Activated CD8-positive, alpha-beta memory T cell treated with anti-CD3 and anti-CD28 coated beads, Interleukin-2, amount 10 ng/mL, durations not matched to agents 7 days and 5 days (primary cell): ENCODE measurements at regions not wholly inside any gene's neighbourhood (a gene's known extent, or its start where the extent isn't known, plus 50 kb on each side); places are given as distances from the start of the nearest gene placed in this dataset.

Experiments
- ATAC-seq: fragments of 150-1000 bp; cut with Tn5 transposase; one replicate; pipeline ENCODE4 v1.10.0; 2021; ENCODE audit warnings: moderate library complexity
- CTCF ChIA-PET: fragments of 350-600 bp; sonication (Branson Sonifier 250); formaldehyde crosslinking; loops from one replicate; lab custom pipeline; 2021; ENCODE audit warnings: antibody characterized with exemption; lab: Charles Lee
- DNase-seq: peaks from one replicate; pipeline ENCODE4 v3.0.0-alpha.2; 2020
- H3K27ac Mint-ChIP-seq: one replicate; pipeline ENCODE4 v1.8.0; 2021; ENCODE audit warnings: mild to moderate bottlenecking, mixed read lengths
- H3K27me3 Mint-ChIP-seq: one replicate; pipeline ENCODE4 v1.8.0; 2021; ENCODE audit warnings: mixed read lengths
- H3K36me3 Mint-ChIP-seq: one replicate; pipeline ENCODE4 v1.8.0; 2021; ENCODE audit warnings: mild to moderate bottlenecking, mixed read lengths
- H3K4me1 Mint-ChIP-seq: one replicate; pipeline ENCODE4 v1.8.0; 2021; ENCODE audit warnings: mixed read lengths
- H3K4me3 Mint-ChIP-seq: one replicate; pipeline ENCODE4 v1.8.0; 2021; ENCODE audit warnings: mild to moderate bottlenecking, moderate library complexity, mixed read lengths
- H3K9me3 Mint-ChIP-seq: one replicate; pipeline ENCODE4 v1.8.0; 2022; ENCODE audit warnings: low read depth, mixed read lengths

DNA sequence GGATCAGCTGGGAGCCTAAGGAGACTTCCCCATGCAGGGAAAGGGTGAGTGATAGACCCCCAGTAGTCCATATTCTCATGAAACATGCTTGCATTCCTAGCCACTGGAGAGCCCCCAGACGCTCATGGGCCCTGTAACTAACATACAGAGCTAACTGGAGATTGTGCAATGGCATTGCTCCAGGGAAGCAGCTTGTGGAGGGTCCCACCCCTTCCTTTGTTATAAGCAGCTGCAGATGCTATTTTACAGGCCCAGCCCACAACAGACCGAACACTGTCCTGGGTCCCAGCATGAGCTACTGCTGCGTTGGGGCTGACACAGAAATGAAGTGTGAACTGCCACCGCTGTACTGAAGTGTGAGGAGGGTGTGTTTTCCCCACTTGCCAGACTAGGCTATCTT, 1465.7 kb upstream of the DIAPH2 start:
- H3K9me3 Mint-ChIP-seq: no peaks in the 10 kb centered on the region
- H3K27me3 Mint-ChIP-seq: no peaks in the 10 kb centered on the region
- ATAC-seq: no peak
- H3K36me3 Mint-ChIP-seq: no peaks in the 10 kb centered on the region
- CTCF ChIA-PET: no interaction called here
- no peak overlapping the region for H3K4me3 Mint-ChIP-seq
- no peak overlapping the region for H3K27ac Mint-ChIP-seq
- no peaks in the 10 kb centered on the region for H3K4me1 Mint-ChIP-seq
- no peak for DNase-seq

GRCh38 chrX:95248386-95248785, 1436.3 kb upstream of the DIAPH2 start:
- H3K4me3 Mint-ChIP-seq: no peak overlapping the region
- ATAC-seq (no peak), DNase-seq (no peak)
- H3K27me3 Mint-ChIP-seq: no peaks in the 10 kb centered on the region
- no peaks in the 10 kb centered on the region for H3K4me1 Mint-ChIP-seq
- peaks cover 3% of the 10 kb centered on the region for H3K9me3 Mint-ChIP-seq
- no peaks in the 10 kb centered on the region for H3K36me3 Mint-ChIP-seq
- H3K27ac Mint-ChIP-seq: no peak overlapping the region
- CTCF ChIA-PET: no interaction called here

GRCh38 chrX:95290455-95290854, 1394.2 kb upstream of the DIAPH2 start:
- Mint-ChIP-seq H3K4me3 (no peak overlapping the region), H3K27me3 (no peaks in the 10 kb centered on the region), H3K27ac (no peak overlapping the region), H3K4me1 (no peaks in the 10 kb centered on the region), H3K36me3 (no peaks in the 10 kb centered on the region), H3K9me3 (peaks cover 3% of the 10 kb centered on the region)
- CTCF ChIA-PET: no interaction called here
- no peak for DNase-seq
- no peak for ATAC-seq

GRCh38 chrX:95291561-95291960, 1393.1 kb upstream of the DIAPH2 start:
- Mint-ChIP-seq H3K36me3 (no peaks in the 10 kb centered on the region), H3K27me3 (no peaks in the 10 kb centered on the region), H3K4me3 (no peak overlapping the region), H3K4me1 (no peaks in the 10 kb centered on the region), H3K27ac (no peak overlapping the region), H3K9me3 (peaks cover 3% of the 10 kb centered on the region)
- CTCF ChIA-PET: no interaction called here
- no peak for ATAC-seq
- DNase-seq: no peak

- no peak overlapping the region for H3K27ac Mint-ChIP-seq
- no peaks in the 10 kb centered on the region for H3K9me3 Mint-ChIP-seq
- H3K27me3 Mint-ChIP-seq: no peaks in the 10 kb centered on the region
- ATAC-seq: no peak
- H3K36me3 Mint-ChIP-seq: no peaks in the 10 kb centered on the region
- DNase-seq: no peak
- H3K4me3 Mint-ChIP-seq: no peak overlapping the region
- CTCF ChIA-PET: no interaction called here
- H3K4me1 Mint-ChIP-seq: no peaks in the 10 kb centered on the region
Observed at GRCh38 chrX:95318882-95319281, 1365.8 kb upstream of the DIAPH2 start.

GRCh38 chrX:95325185-95325584, 1359.5 kb upstream of the DIAPH2 start:
- no peaks in the 10 kb centered on the region for H3K4me1 Mint-ChIP-seq
- no peak overlapping the region for H3K27ac Mint-ChIP-seq
- no peaks in the 10 kb centered on the region for H3K27me3 Mint-ChIP-seq

GRCh38 chrX:95330292-95330691, 1354.3 kb upstream of the DIAPH2 start:
- Mint-ChIP-seq H3K27me3 (no peaks in the 10 kb centered on the region), H3K9me3 (no peaks in the 10 kb centered on the region), H3K36me3 (no peaks in the 10 kb centered on the region), H3K4me1 (no peaks in the 10 kb centered on the region), H3K27ac (no peak overlapping the region), H3K4me3 (no peak overlapping the region)
- CTCF ChIA-PET: no interaction called here
- DNase-seq (no peak), ATAC-seq (no peak)

More at GRCh38 chrX:95325185-95325584, 1359.5 kb upstream of the DIAPH2 start:
- DNase-seq (no peak), ATAC-seq (no peak)
- no peak overlapping the region for H3K4me3 Mint-ChIP-seq
- no peaks in the 10 kb centered on the region for H3K36me3 Mint-ChIP-seq
- CTCF ChIA-PET: no interaction called here
- H3K9me3 Mint-ChIP-seq: no peaks in the 10 kb centered on the region

- no peaks in the 10 kb centered on the region for H3K4me1 Mint-ChIP-seq
- H3K4me3 Mint-ChIP-seq: no peak overlapping the region
- no peak for DNase-seq
- CTCF ChIA-PET: no interaction called here
- H3K27ac Mint-ChIP-seq: no peak overlapping the region
- H3K27me3 Mint-ChIP-seq: no peaks in the 10 kb centered on the region
- H3K9me3 Mint-ChIP-seq: no peaks in the 10 kb centered on the region
- no peak for ATAC-seq
- no peaks in the 10 kb centered on the region for H3K36me3 Mint-ChIP-seq
Observed at GRCh38 chrX:95332530-95332929, 1352.1 kb upstream of the DIAPH2 start.

GRCh38 chrX:95346856-95347255, 1337.8 kb upstream of the DIAPH2 start:
- no peak for ATAC-seq
- Mint-ChIP-seq H3K27me3 (no peaks in the 10 kb centered on the region), H3K4me3 (no peak overlapping the region), H3K4me1 (no peaks in the 10 kb centered on the region), H3K36me3 (no peaks in the 10 kb centered on the region), H3K9me3 (no peaks in the 10 kb centered on the region), H3K27ac (no peak overlapping the region)
- CTCF ChIA-PET: no interaction called here
- no peak for DNase-seq

GRCh38 chrX:95350774-95351488, 1333.7 kb upstream of the DIAPH2 start:
- CTCF ChIA-PET: no interaction called here
- no peaks in the 10 kb centered on the region for H3K4me1 Mint-ChIP-seq
- H3K27ac Mint-ChIP-seq: no peak overlapping the region
- no peaks in the 10 kb centered on the region for H3K9me3 Mint-ChIP-seq
- H3K36me3 Mint-ChIP-seq: no peaks in the 10 kb centered on the region
- no peak for ATAC-seq
- H3K4me3 Mint-ChIP-seq: no peak overlapping the region
- no peaks in the 10 kb centered on the region for H3K27me3 Mint-ChIP-seq
- DNase-seq: no peak

DNA sequence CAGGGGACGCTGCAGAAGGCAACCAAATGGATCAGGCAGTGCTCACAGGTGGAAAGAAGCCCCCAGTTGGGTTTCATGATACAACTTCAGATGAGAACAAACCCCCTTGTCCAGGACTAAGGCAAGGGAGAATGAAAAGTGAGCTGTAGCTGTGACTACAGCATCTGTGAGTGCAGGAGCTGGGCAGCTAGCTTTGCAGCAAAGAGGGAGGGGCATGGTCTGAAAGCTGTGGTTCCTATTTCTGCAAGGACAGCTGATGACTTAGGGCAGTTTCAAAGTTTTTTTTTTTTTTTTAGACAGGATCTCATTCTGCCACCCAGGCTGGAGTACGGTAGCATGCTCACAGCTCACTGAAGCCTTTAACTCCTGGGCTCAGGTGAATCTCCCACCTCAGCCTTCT, 1317.4 kb upstream of the DIAPH2 start:
- Mint-ChIP-seq H3K9me3 (peaks cover 2% of the 10 kb centered on the region), H3K4me1 (no peaks in the 10 kb centered on the region), H3K36me3 (no peaks in the 10 kb centered on the region), H3K27me3 (no peaks in the 10 kb centered on the region), H3K4me3 (no peak overlapping the region), H3K27ac (no peak overlapping the region)
- ATAC-seq (no peak), DNase-seq (no peak)
- CTCF ChIA-PET: no interaction called here

DNA sequence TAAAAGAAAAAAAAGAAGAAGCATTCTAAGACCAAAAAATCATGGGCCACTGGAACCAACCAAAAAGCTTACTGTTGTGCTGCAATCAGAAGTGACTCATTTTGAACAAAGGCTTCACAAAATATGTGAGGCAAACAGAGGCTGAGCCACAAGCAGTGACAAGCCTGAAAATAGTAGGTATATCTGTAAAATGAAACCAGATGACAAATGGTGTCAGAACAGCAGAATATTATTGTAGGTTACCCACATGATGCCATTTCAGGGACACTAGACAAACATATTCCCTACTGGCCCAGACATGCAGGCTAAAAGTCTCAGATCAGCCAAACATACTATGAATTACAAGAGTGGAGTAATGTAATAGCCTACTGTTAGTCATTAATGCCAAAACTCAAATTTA, 1301.8 kb upstream of the DIAPH2 start:
- no peak for DNase-seq
- H3K36me3 Mint-ChIP-seq: no peaks in the 10 kb centered on the region
- no peak overlapping the region for H3K27ac Mint-ChIP-seq
- H3K27me3 Mint-ChIP-seq: no peaks in the 10 kb centered on the region
- CTCF ChIA-PET: no interaction called here
- no peak overlapping the region for H3K4me3 Mint-ChIP-seq
- ATAC-seq: no peak
- H3K4me1 Mint-ChIP-seq: no peaks in the 10 kb centered on the region
- H3K9me3 Mint-ChIP-seq: no peaks in the 10 kb centered on the region

GRCh38 chrX:95383778-95384177, 1300.9 kb upstream of the DIAPH2 start:
- Mint-ChIP-seq H3K36me3 (no peaks in the 10 kb centered on the region), H3K27me3 (no peaks in the 10 kb centered on the region), H3K27ac (no peak overlapping the region)

DNA sequence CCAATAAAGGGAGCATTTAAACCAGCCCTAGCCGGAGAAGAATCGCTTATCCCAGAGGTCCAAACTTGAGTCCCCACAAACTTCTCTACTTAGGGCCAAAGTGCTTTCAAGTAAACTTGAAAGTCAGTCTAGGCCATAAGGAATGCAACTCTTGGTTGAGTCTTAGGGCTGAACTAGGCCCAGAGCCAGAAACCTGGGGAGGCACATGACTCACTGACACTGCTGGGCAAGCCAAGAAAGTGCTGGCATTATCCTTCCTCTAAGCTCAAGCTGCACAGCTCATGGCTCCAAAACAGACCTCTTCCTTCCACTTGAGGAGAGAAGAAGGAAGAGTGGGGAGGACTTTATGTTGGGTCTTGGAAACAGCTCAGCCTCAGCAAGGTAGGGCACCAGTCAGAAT, 1257.3 kb upstream of the DIAPH2 start:
- Mint-ChIP-seq H3K27me3 (no peaks in the 10 kb centered on the region), H3K27ac (no peak overlapping the region)

More at GRCh38 chrX:95383778-95384177, 1300.9 kb upstream of the DIAPH2 start:
- CTCF ChIA-PET: no interaction called here
- no peaks in the 10 kb centered on the region for H3K9me3 Mint-ChIP-seq
- DNase-seq: no peak
- H3K4me1 Mint-ChIP-seq: no peaks in the 10 kb centered on the region
- ATAC-seq: no peak
- H3K4me3 Mint-ChIP-seq: no peak overlapping the region

GRCh38 chrX:95435198-95435597, 1249.4 kb upstream of the DIAPH2 start:
- no peak overlapping the region for H3K4me3 Mint-ChIP-seq
- H3K27me3 Mint-ChIP-seq: no peaks in the 10 kb centered on the region
- no peaks in the 10 kb centered on the region for H3K36me3 Mint-ChIP-seq
- no peaks in the 10 kb centered on the region for H3K4me1 Mint-ChIP-seq
- peaks cover 2% of the 10 kb centered on the region for H3K9me3 Mint-ChIP-seq
- no peak overlapping the region for H3K27ac Mint-ChIP-seq
- no peak for ATAC-seq
- CTCF ChIA-PET: no interaction called here
- no peak for DNase-seq

More for the DNA sequence above, 1257.3 kb upstream of the DIAPH2 start:
- CTCF ChIA-PET: no interaction called here
- Mint-ChIP-seq H3K4me3 (no peak overlapping the region), H3K36me3 (no peaks in the 10 kb centered on the region), H3K4me1 (no peaks in the 10 kb centered on the region), H3K9me3 (peaks cover 2% of the 10 kb centered on the region)
- no peak for ATAC-seq
- DNase-seq: no peak
